NCI-H128 (cell line): ENCODE measurements at regions not wholly inside any gene's neighbourhood (a gene's known extent, or its start where the extent isn't known, plus 50 kb on each side); places are given as distances from the start of the nearest gene placed in this dataset.

Experiments
- DNase-seq: peaks from one replicate; lab custom pipeline; 2025; ENCODE audit not compliant: unreplicated experiment; lab: John Stamatoyannopoulos, UW

GRCh38 chr13:58160980-58161379 is 529.4 kb downstream of the PCDH17 start:
- no peak for DNase-seq

GRCh38 chr13:58165617-58166016 is 534.1 kb downstream of the PCDH17 start:
- no peak for DNase-seq

GRCh38 chr13:58181111-58181510 is 549.6 kb downstream of the PCDH17 start:
- no peak for DNase-seq

- DNase-seq: no peak
These were observed 556.3 kb downstream of the PCDH17 start for GRCh38 chr13:58187881-58188280.

- no peak for DNase-seq
These were observed 559.0 kb downstream of the PCDH17 start for GRCh38 chr13:58190577-58190976.

- no peak for DNase-seq
These were observed 560.2 kb downstream of the PCDH17 start for GRCh38 chr13:58191754-58192153.

GRCh38 chr13:58202099-58202498 is 570.6 kb downstream of the PCDH17 start:
- DNase-seq: no peak

- DNase-seq: no peak
These were observed 576.0 kb downstream of the PCDH17 start for GRCh38 chr13:58207501-58207900.

GRCh38 chr13:58235454-58235853 is 603.9 kb downstream of the PCDH17 start:
- DNase-seq: no peak

GRCh38 chr13:58238972-58239773 is 607.6 kb downstream of the PCDH17 start:
- DNase-seq: no peak

- DNase-seq: no peak
These were observed 608.3 kb downstream of the PCDH17 start for GRCh38 chr13:58239774-58240268.

GRCh38 chr13:58247080-58247479 is 615.5 kb downstream of the PCDH17 start:
- DNase-seq: no peak

- DNase-seq: no peak
These were observed 623.4 kb downstream of the PCDH17 start for GRCh38 chr13:58254943-58255342.

GRCh38 chr13:58266271-58266670 is 634.7 kb downstream of the PCDH17 start:
- DNase-seq: no peak

GRCh38 chr13:58298556-58299135 is 667.1 kb downstream of the PCDH17 start:
- no peak for DNase-seq

GRCh38 chr13:58300224-58300623 is 668.7 kb downstream of the PCDH17 start:
- DNase-seq: no peak

GRCh38 chr13:58300974-58301681 is 669.6 kb downstream of the PCDH17 start:
- no peak for DNase-seq

- DNase-seq: no peak
These were observed 670.8 kb downstream of the PCDH17 start for GRCh38 chr13:58302349-58302748.

- no peak for DNase-seq
These were observed 674.5 kb downstream of the PCDH17 start for GRCh38 chr13:58306062-58306461.

- DNase-seq: no peak
These were observed 681.7 kb downstream of the PCDH17 start for GRCh38 chr13:58313219-58313618.

- DNase-seq: no peak
These were observed 687.1 kb downstream of the PCDH17 start for GRCh38 chr13:58318495-58319167.
